HepG2 (cell line): ENCODE measurements at regions not wholly inside any gene's neighbourhood (a gene's known extent, or its start where the extent isn't known, plus 50 kb on each side); places are given as distances from the start of the nearest gene placed in this dataset.

Experiments
- ARID2 ChIP-seq: sonication (generic); formaldehyde crosslinking; IDR thresholded peaks from 2 replicates; pipeline ENCODE4 v1.8.1; 2022; ENCODE audit warnings: mild to moderate bottlenecking, missing genetic modification reagents, borderline replicate concordance
- CREB1 ChIP-seq, 2 experiments: fragments of 450-650 bp in 1 of 2; IDR thresholded peaks; 2 replicates each; pipeline ENCODE4 v1.6.1; 2016 to 2017; ENCODE audit warnings: control low read depth in 1 of 2, mild to moderate bottlenecking in 1 of 2, missing compliant biosample characterization in 1 of 2, missing genetic modification characterization in 1 of 2
- DNMT1 ChIP-seq: sonication (generic); formaldehyde crosslinking; IDR thresholded peaks from 2 replicates; pipeline ENCODE4 v1.5.1; 2020; ENCODE audit warnings: mild to moderate bottlenecking, missing genetic modification reagents
- JUN ChIP-seq: sonication (generic); formaldehyde crosslinking; IDR thresholded peaks from 2 replicates; pipeline ENCODE4 v1.4.0; 2020; ENCODE audit warnings: mild to moderate bottlenecking, missing genetic modification reagents
- MIXL1 ChIP-seq: IDR thresholded peaks from 2 replicates; pipeline ENCODE4 v1.6.1; 2016
- MLLT10 ChIP-seq: sonication (generic); formaldehyde crosslinking; IDR thresholded peaks from 2 replicates; pipeline ENCODE4 v1.4.0; 2020; ENCODE audit warnings: missing genetic modification reagents
- TARDBP ChIP-seq: sonication (generic); formaldehyde crosslinking; IDR thresholded peaks from 2 replicates; pipeline ENCODE4 v1.8.0; 2022; ENCODE audit warnings: mild to moderate bottlenecking, missing genetic modification reagents
- ZNF274 ChIP-seq: sonication (generic); formaldehyde crosslinking; IDR thresholded peaks from 2 replicates; pipeline ENCODE4 v1.5.1; 2020; ENCODE audit warnings: mild to moderate bottlenecking, missing genetic modification reagents
- TF ChIP-seq, protein P1 (sequence below): sonication (generic); formaldehyde crosslinking; IDR thresholded peaks from 2 replicates; pipeline ENCODE4 v1.5.0; 2020; ENCODE audit warnings: mild to moderate bottlenecking, missing genetic modification reagents, moderate library complexity
- TF ChIP-seq, protein P2 (sequence below): sonication (generic); formaldehyde crosslinking; IDR thresholded peaks from 2 replicates; pipeline ENCODE4 v1.8.0; 2022; ENCODE audit warnings: mild to moderate bottlenecking, missing genetic modification reagents, borderline replicate concordance

DNA sequence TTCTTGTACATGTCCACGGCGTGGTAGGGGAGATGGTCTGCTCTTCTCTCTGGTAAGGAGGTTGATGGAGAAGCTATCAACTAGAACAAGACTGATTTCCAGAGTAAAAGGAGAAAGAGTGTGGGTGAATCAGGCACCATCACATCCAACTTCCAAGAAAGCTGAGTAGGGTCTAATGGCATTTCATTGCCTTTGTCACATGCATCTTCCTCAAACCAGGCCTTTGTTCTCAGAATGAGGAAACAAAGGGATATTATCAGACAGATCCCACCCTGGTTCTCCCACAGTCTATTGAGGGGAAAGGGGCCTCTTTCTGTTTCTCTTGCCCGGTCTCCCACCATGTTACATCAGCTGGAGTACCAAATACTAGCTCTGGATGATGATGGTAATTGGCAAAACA lies 160.2 kb upstream of the RBPJ start:
- TF ChIP-seq ZNF274 (CRISPR knock-in tag) (no peak), CREB1 (IDR thresholded peaks at IDR 0.05) (no peak), CREB1 (CRISPR knock-in tag; IDR thresholded peaks at IDR 0.05) (no peak), TARDBP (CRISPR knock-in tag) (no peak), MIXL1 (CRISPR knock-in tag) (no peak), MLLT10 (CRISPR knock-in tag) (no peak), JUN (CRISPR knock-in tag) (no peak), DNMT1 (CRISPR knock-in tag) (no peak), ARID2 (CRISPR knock-in tag) (no peak)
- TF ChIP-seq, protein P1, sequence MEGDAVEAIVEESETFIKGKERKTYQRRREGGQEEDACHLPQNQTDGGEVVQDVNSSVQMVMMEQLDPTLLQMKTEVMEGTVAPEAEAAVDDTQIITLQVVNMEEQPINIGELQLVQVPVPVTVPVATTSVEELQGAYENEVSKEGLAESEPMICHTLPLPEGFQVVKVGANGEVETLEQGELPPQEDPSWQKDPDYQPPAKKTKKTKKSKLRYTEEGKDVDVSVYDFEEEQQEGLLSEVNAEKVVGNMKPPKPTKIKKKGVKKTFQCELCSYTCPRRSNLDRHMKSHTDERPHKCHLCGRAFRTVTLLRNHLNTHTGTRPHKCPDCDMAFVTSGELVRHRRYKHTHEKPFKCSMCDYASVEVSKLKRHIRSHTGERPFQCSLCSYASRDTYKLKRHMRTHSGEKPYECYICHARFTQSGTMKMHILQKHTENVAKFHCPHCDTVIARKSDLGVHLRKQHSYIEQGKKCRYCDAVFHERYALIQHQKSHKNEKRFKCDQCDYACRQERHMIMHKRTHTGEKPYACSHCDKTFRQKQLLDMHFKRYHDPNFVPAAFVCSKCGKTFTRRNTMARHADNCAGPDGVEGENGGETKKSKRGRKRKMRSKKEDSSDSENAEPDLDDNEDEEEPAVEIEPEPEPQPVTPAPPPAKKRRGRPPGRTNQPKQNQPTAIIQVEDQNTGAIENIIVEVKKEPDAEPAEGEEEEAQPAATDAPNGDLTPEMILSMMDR (CRISPR knock-in tag): no peak
- TF ChIP-seq, protein P2, sequence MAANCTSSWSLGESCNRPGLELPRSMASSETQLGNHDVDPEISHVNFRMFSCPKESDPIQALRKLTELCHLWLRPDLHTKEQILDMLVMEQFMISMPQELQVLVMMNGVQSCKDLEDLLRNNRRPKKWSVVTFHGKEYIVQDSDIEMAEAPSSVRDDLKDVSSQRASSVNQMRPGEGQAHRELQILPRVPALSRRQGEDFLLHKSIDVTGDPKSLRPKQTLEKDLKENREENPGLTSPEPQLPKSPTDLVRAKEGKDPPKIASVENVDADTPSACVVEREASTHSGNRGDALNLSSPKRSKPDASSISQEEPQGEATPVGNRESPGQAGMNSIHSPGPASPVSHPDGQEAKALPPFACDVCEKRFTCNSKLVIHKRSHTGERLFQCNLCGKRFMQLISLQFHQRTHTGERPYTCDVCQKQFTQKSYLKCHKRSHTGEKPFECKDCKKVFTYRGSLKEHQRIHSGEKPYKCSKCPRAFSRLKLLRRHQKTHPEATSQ (CRISPR knock-in tag): no peak
